ENCODE measurements at regions not wholly inside any gene's neighbourhood (a gene's known extent, or its start where the extent isn't known, plus 50 kb on each side); places are given as distances from the start of the nearest gene placed in this dataset.

- TF ChIP-seq CTCF (IDR thresholded peaks at IDR 0.05; ENCODE audit: insufficient read depth, low read length, poor library complexity, severe bottlenecking) (no peak), EZH2phosphoT487 (conservative IDR thresholded peaks at IDR 0.05; ENCODE audit: low read length) (no peak)
Measured at GRCh38 chr2:181837563-181837962, 54.0 kb upstream of the ITPRID2 start.

All from SU-DHL-6 (cell line).